Head of caudate nucleus (tissue), 42 donors: ENCODE measurements at regions not wholly inside any gene's neighbourhood (a gene's known extent, or its start where the extent isn't known, plus 50 kb on each side); places are given as distances from the start of the nearest gene placed in this dataset.
"Not testable (repeated sequence)": the region's sequence is repeated elsewhere in the genome, so short reads cannot be mapped to it uniquely, and the experiment has no call there.

ENCODE experiments used
- DNase-seq, 42 donors: peaks; one replicate each; pipeline versions ENCODE4 v3.0.0 to v3.0.0-alpha.2; 2020 to 2021; ENCODE audit warnings: mixed read lengths in 7 of 42
- intact Hi-C: fragments of 100-400 bp; cut with DNase I; formaldehyde crosslinking; loops from one replicate; pipeline ENCODE4 v1.15.0; 2022

- intact Hi-C loops, result no loop called here
- no peak for DNase-seq
Measured at GRCh38 chr2:115904516-115904915, 1462.1 kb downstream of the DPP10 start.

- intact Hi-C loops, result no loop called here
- DNase-seq, result no peak
Measured at GRCh38 chr2:115908731-115909130, 1466.3 kb downstream of the DPP10 start.

- no peak for DNase-seq
- intact Hi-C loops, result no loop called here
Measured at GRCh38 chr2:115910270-115910669, 1467.8 kb downstream of the DPP10 start.

GRCh38 chr2:115913921-115914320 lies 1471.5 kb downstream of the DPP10 start:
- intact Hi-C loops, result no loop called here
- DNase-seq, result no peak

GRCh38 chr2:115921541-115921940 lies 1479.1 kb downstream of the DPP10 start:
- intact Hi-C loops, result no loop called here
- DNase-seq, result no peak

- intact Hi-C loops, result no loop called here
- no peak for DNase-seq
Measured at GRCh38 chr2:115939902-115940301, 1497.5 kb downstream of the DPP10 start.

- intact Hi-C loops, result no loop called here
Measured at GRCh38 chr2:115942800-115943199, 1500.4 kb downstream of the DPP10 start.

GRCh38 chr2:115946341-115946740 lies 1503.9 kb downstream of the DPP10 start:
- intact Hi-C loops, result no loop called here

More at GRCh38 chr2:115942800-115943199, 1500.4 kb downstream of the DPP10 start:
- DNase-seq, result no peak

GRCh38 chr2:115946891-115947290 lies 1504.5 kb downstream of the DPP10 start:
- intact Hi-C loops, result no loop called here
- DNase-seq, result no peak

More at GRCh38 chr2:115946341-115946740, 1503.9 kb downstream of the DPP10 start:
- DNase-seq, result no peak

- intact Hi-C loops, result no loop called here
- no peak for DNase-seq
Measured at GRCh38 chr2:115976916-115977315, 1534.5 kb downstream of the DPP10 start.

GRCh38 chr2:115999039-115999438 lies 1556.6 kb downstream of the DPP10 start:
- intact Hi-C loops, result no loop called here
- no peak for DNase-seq

- DNase-seq, result no peak
- intact Hi-C loops, result no loop called here
Measured at GRCh38 chr2:116023026-116023425, 1580.6 kb downstream of the DPP10 start.

- DNase-seq, intact Hi-C loops: not testable (repeated sequence)
Measured at GRCh38 chr2:116038758-116039157, 1596.3 kb downstream of the DPP10 start.

- intact Hi-C loops, result no loop called here
- no peak for DNase-seq
Measured at GRCh38 chr2:116042530-116042929, 1600.1 kb downstream of the DPP10 start.

- intact Hi-C loops, result no loop called here
- DNase-seq, result no peak
Measured at GRCh38 chr2:116057538-116057937, 1615.1 kb downstream of the DPP10 start.

- intact Hi-C loops, result no loop called here
- no peak for DNase-seq
Measured at GRCh38 chr2:116061023-116061422, 1618.6 kb downstream of the DPP10 start.

GRCh38 chr2:116073731-116074130 lies 1631.3 kb downstream of the DPP10 start:
- intact Hi-C loops, result no loop called here
- no peak for DNase-seq

- intact Hi-C loops, result no loop called here
- peak in 32 of 42 donors; percentile 2 to 76 (median 27) for DNase-seq
Measured at GRCh38 chr2:116074161-116074560, 1631.7 kb downstream of the DPP10 start.

GRCh38 chr2:116088236-116088635 lies 1645.8 kb downstream of the DPP10 start:
- intact Hi-C loops, result no loop called here
- DNase-seq, result no peak

- no peak for DNase-seq
- intact Hi-C loops, result no loop called here
Measured at GRCh38 chr2:116094196-116094595, 1651.8 kb downstream of the DPP10 start.

- intact Hi-C loops, result no loop called here
- DNase-seq, result no peak
Measured at GRCh38 chr2:116095636-116096035, 1653.2 kb downstream of the DPP10 start.

GRCh38 chr2:116098049-116098448 lies 1655.6 kb downstream of the DPP10 start:
- intact Hi-C loops, result no loop called here
- no peak for DNase-seq
